PC-3 (cell line): ENCODE measurements at regions not wholly inside any gene's neighbourhood (a gene's known extent, or its start where the extent isn't known, plus 50 kb on each side); places are given as distances from the start of the nearest gene placed in this dataset.

Source experiments
- ATAC-seq: fragments of 200-7000 bp; cut with Tn5 transposase; 2 replicates; pipeline ENCODE4 v1.9.1; 2020; ENCODE audit warnings: mild to moderate bottlenecking, moderate library complexity
- BruUV-seq: library from RNA; stranded (reverse); fragments of 400-500 nt; replicated peaks from 2 replicates; lab custom pipeline; 2021; lab: Mats Ljungman, UMichigan
- CTCF ChIA-PET: fragments of 300-600 bp; sonication (Branson Sonifier 250); formaldehyde crosslinking; loops from one replicate; lab custom pipeline; 2022; ENCODE audit warnings: antibody characterized with exemption; lab: Charles Lee
- POLR2A ChIA-PET: fragments of 300-600 bp; sonication (Branson Sonifier 250); formaldehyde crosslinking; loops from one replicate; lab custom pipeline; 2022; ENCODE audit warnings: antibody characterized with exemption; ENCODE audit not compliant: unreplicated experiment; lab: Charles Lee
- DNase-seq: peaks from one replicate; pipeline ENCODE4 v3.0.0-alpha.2; 2015
- H2AFZ ChIP-seq: fragments of 300-600 bp; sonication (generic); 2 replicates; pipeline ENCODE4 v1.6.0; 2016; ENCODE audit warnings: antibody characterized with exemption, low read length
- H3F3A ChIP-seq: fragments of 300-600 bp; sonication (generic); one replicate; pipeline ENCODE4 v1.6.0; 2017; ENCODE audit warnings: antibody characterized with exemption, low read length, control low read depth, mild to moderate bottlenecking; ENCODE audit not compliant: unreplicated experiment
- H3K27ac ChIP-seq: fragments of 300-600 bp; sonication (generic); 2 replicates; pipeline ENCODE4 v1.5.1; 2016; ENCODE audit warnings: mild to moderate bottlenecking, low read length
- H3K27me3 ChIP-seq: fragments of 300-600 bp; sonication (generic); 2 replicates; pipeline ENCODE4 v1.6.1; 2016; ENCODE audit warnings: low read length, mixed read lengths
- H3K36me3 ChIP-seq: fragments of 300-600 bp; sonication (generic); 2 replicates; pipeline ENCODE4 v1.6.1; 2016; ENCODE audit warnings: low read depth, mixed run types, low read length, mixed read lengths
- H3K4me1 ChIP-seq: fragments of 300-600 bp; sonication (generic); 2 replicates; pipeline ENCODE4 v1.5.1; 2016; ENCODE audit warnings: low read length; ENCODE audit not compliant: insufficient read depth
- H3K4me2 ChIP-seq: fragments of 300-600 bp; sonication (generic); 2 replicates; pipeline ENCODE4 v1.6.0; 2016; ENCODE audit warnings: low read length
- H3K4me3 ChIP-seq: fragments of 300-600 bp; sonication (generic); 2 replicates; pipeline ENCODE4 v1.5.1; 2016; ENCODE audit warnings: mild to moderate bottlenecking, low read length, mixed read lengths
- H3K79me2 ChIP-seq: fragments of 300-600 bp; sonication (generic); 2 replicates; pipeline ENCODE4 v1.6.1; 2017; ENCODE audit warnings: low read length, mixed read lengths
- H3K9ac ChIP-seq: fragments of 300-600 bp; sonication (generic); 2 replicates; pipeline ENCODE4 v1.6.0; 2016; ENCODE audit warnings: mild to moderate bottlenecking, low read length
- H3K9me2 ChIP-seq: fragments of 300-600 bp; sonication (generic); replicated peaks from 2 replicates; pipeline ENCODE4 v1.6.1; 2016; ENCODE audit warnings: mixed run types, low read length, mixed read lengths
- H3K9me3 ChIP-seq: fragments of 300-600 bp; sonication (generic); 2 replicates; pipeline ENCODE4 v1.6.1; 2016; ENCODE audit warnings: low read length, mixed read lengths
- H4K20me1 ChIP-seq: fragments of 300-600 bp; sonication (generic); 2 replicates; pipeline ENCODE4 v1.6.1; 2016; ENCODE audit warnings: low read length, mixed read lengths
- CTCF ChIP-seq: fragments of 300-600 bp; sonication (generic); conservative IDR thresholded peaks from 2 replicates; pipeline ENCODE4 v1.5.1; 2017; ENCODE audit warnings: antibody characterized with exemption, low read depth, mild to moderate bottlenecking, low read length
- EZH2 ChIP-seq: fragments of 300-600 bp; sonication (generic); IDR thresholded peaks from one replicate; pipeline ENCODE4 v1.6.1; 2017; ENCODE audit warnings: antibody characterized with exemption, mild to moderate bottlenecking, low read length; ENCODE audit not compliant: unreplicated experiment
- EZH2phosphoT487 ChIP-seq: fragments of 300-600 bp; sonication (generic); IDR thresholded peaks from 2 replicates; pipeline ENCODE4 v1.6.1; 2018; ENCODE audit warnings: mild to moderate bottlenecking, antibody characterized with exemption, low read length, borderline replicate concordance
- intact Hi-C: fragments of 100-400 bp; cut with micrococcal nuclease; formaldehyde crosslinking; loops from 2 replicates; pipeline ENCODE4 v1.9.0; 2023

GRCh38 chr15:62218841-62219240 lies 53.8 kb upstream of the C2CD4B start:
- TF ChIP-seq EZH2 (no peak), EZH2phosphoT487 (no peak), CTCF (no peak)
- DNase-seq (no peak), ATAC-seq (no peak)
- H3K4me1 ChIP-seq = no peaks in the 10 kb centered on the region
- H3K4me3 ChIP-seq = no peak overlapping the region
- no peaks in the 10 kb centered on the region for H4K20me1 ChIP-seq
- intact Hi-C loops = no loop called here
- 0 out of 2 replicates have a peak, but pooled peaks cover 4% of the 10 kb centered on the region for H3K9me3 ChIP-seq
- H3F3A ChIP-seq = no peaks in the 10 kb centered on the region
- no peaks in the 10 kb centered on the region for H3K9me2 ChIP-seq
- BruUV-seq = no TSS peak
- no peak overlapping the region for H3K27ac ChIP-seq
- ChIA-PET POLR2A (no interaction called here), CTCF (no interaction called here)
- no peak overlapping the region for H3K9ac ChIP-seq
- H3K4me2 ChIP-seq = no peak overlapping the region
- H3K27me3 ChIP-seq = peaks cover 23% of the 10 kb centered on the region
- H3K36me3 ChIP-seq = no peaks in the 10 kb centered on the region
- H2AFZ ChIP-seq = no peak overlapping the region
- no peaks in the 10 kb centered on the region for H3K79me2 ChIP-seq

- ChIA-PET POLR2A (no interaction called here), CTCF (no interaction called here)
- Histone ChIP-seq H3K9me2 (no peaks in the 10 kb centered on the region), H3K27ac (no peak overlapping the region), H3K4me1 (no peaks in the 10 kb centered on the region), H3K4me3 (no peak overlapping the region), H4K20me1 (no peaks in the 10 kb centered on the region), H3K36me3 (no peaks in the 10 kb centered on the region), H3F3A (no peaks in the 10 kb centered on the region), H3K9me3 (0 out of 2 replicates have a peak, but pooled peaks cover 4% of the 10 kb centered on the region), H3K4me2 (no peak overlapping the region), H2AFZ (no peak overlapping the region), H3K79me2 (no peaks in the 10 kb centered on the region), H3K27me3 (peaks cover 19% of the 10 kb centered on the region), H3K9ac (no peak overlapping the region)
- TF ChIP-seq EZH2phosphoT487 = no peak
- no peak for TF ChIP-seq EZH2
- TF ChIP-seq CTCF = no peak
- BruUV-seq = no TSS peak
- intact Hi-C loops = no loop called here
- DNase-seq (no peak), ATAC-seq (no peak)
Measured at GRCh38 chr15:62219799-62220198, 54.7 kb upstream of the C2CD4B start.

- no TSS peak for BruUV-seq
- Histone ChIP-seq H3K27me3 (peaks cover 20% of the 10 kb centered on the region), H4K20me1 (no peaks in the 10 kb centered on the region), H3K36me3 (no peaks in the 10 kb centered on the region), H3K27ac (no peak overlapping the region), H3K4me2 (no peak overlapping the region), H3K9me3 (no peaks in the 10 kb centered on the region), H2AFZ (no peak overlapping the region), H3K4me3 (no peak overlapping the region), H3K9ac (no peak overlapping the region), H3K9me2 (no peaks in the 10 kb centered on the region), H3K79me2 (no peaks in the 10 kb centered on the region), H3F3A (no peaks in the 10 kb centered on the region), H3K4me1 (no peaks in the 10 kb centered on the region)
- POLR2A ChIA-PET = no interaction called here
- CTCF ChIA-PET = no interaction called here
- DNase-seq (no peak), ATAC-seq (no peak)
- intact Hi-C loops = no loop called here
- TF ChIP-seq EZH2 = no peak
- no peak for TF ChIP-seq CTCF
- TF ChIP-seq EZH2phosphoT487 = no peak
Measured at GRCh38 chr15:62223020-62223419, 57.9 kb upstream of the C2CD4B start.
